Uterus (tissue), 2 donors: ENCODE measurements at regions not wholly inside any gene's neighbourhood (a gene's known extent, or its start where the extent isn't known, plus 50 kb on each side); places are given as distances from the start of the nearest gene placed in this dataset.
"Not testable (repeated sequence)": the region's sequence is repeated elsewhere in the genome, so short reads cannot be mapped to it uniquely, and the experiment has no call there.

Experiments
- CTCF ChIP-seq, 4 experiments: fragments of 200-600 bp in 2 of 4; fragments of 450-650 bp in 2 of 4; sonication (generic) in 2 of 4; IDR thresholded peaks; one replicate each; pipeline ENCODE4 v1.5.1; 2016 to 2019; ENCODE audit warnings: antibody characterized with exemption in 4 of 4, mild to moderate bottlenecking in 2 of 4, moderate library complexity in 1 of 4
- POLR2A ChIP-seq, 2 donors: fragments of 450-650 bp; IDR thresholded peaks; one replicate each; pipeline ENCODE4 v1.6.1; 2016; ENCODE audit warnings: antibody characterized with exemption in 2 of 2, mild to moderate bottlenecking in 1 of 2, moderate library complexity in 1 of 2

DNA sequence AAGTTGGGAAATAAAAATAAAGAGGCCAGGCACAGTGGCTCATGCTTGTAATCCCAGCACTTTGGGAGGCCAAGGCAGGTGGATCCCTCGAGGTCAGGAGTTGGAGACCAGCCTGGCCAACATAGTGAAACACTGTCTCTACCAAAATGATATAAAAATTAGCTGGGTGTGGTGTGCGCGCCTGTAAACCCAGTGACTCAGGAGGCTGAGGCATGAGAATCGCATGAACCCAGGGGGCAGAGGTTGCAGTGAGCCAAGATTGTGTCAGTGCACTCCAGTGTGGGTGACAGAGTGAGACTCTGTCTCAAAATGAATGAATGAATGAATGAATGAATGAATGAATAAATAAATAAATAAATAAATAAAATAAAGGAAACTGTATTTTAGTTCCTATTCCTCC, 93.9 kb downstream of the SPRY4 start:
- not testable (repeated sequence) for TF ChIP-seq POLR2A, CTCF (IDR thresholded peaks at IDR 0.05)
